ENCODE measurements at regions not wholly inside any gene's neighbourhood (a gene's known extent, or its start where the extent isn't known, plus 50 kb on each side); places are given as distances from the start of the nearest gene placed in this dataset.

GRCh38 chr16:73510852-73511251, 462.9 kb upstream of the ZFHX3 start:
- DNase-seq = no peak

- no peak for DNase-seq
Observed at GRCh38 chr16:73506568-73507056, 458.7 kb upstream of the ZFHX3 start.

- no peak for DNase-seq
Observed at GRCh38 chr16:73505577-73505976, 457.6 kb upstream of the ZFHX3 start.

- DNase-seq = no peak
Observed at GRCh38 chr16:73504591-73505575, 457.0 kb upstream of the ZFHX3 start.

GRCh38 chr16:73503093-73503492, 455.2 kb upstream of the ZFHX3 start:
- DNase-seq = no peak

- DNase-seq = no peak
Observed at GRCh38 chr16:73499276-73499675, 451.3 kb upstream of the ZFHX3 start.

GRCh38 chr16:73485880-73486279, 438.0 kb upstream of the ZFHX3 start:
- DNase-seq = no peak

- DNase-seq = no peak
Observed at GRCh38 chr16:73483934-73484711, 436.2 kb upstream of the ZFHX3 start.

GRCh38 chr16:73483076-73483791, 435.3 kb upstream of the ZFHX3 start:
- no peak for DNase-seq

GRCh38 chr16:73482310-73482709, 434.4 kb upstream of the ZFHX3 start:
- DNase-seq = no peak

GRCh38 chr16:73480381-73480780, 432.5 kb upstream of the ZFHX3 start:
- no peak for DNase-seq

GRCh38 chr16:73473713-73474112, 425.8 kb upstream of the ZFHX3 start:
- no peak for DNase-seq

GRCh38 chr16:73464834-73465233, 416.9 kb upstream of the ZFHX3 start:
- DNase-seq = no peak

- no peak for DNase-seq
Observed at GRCh38 chr16:73459586-73459985, 411.7 kb upstream of the ZFHX3 start.

- no peak for DNase-seq
Observed at GRCh38 chr16:73457851-73458250, 409.9 kb upstream of the ZFHX3 start.

GRCh38 chr16:73448970-73449369, 401.0 kb upstream of the ZFHX3 start:
- no peak for DNase-seq

GRCh38 chr16:73447846-73448245, 399.9 kb upstream of the ZFHX3 start:
- DNase-seq = no peak

GRCh38 chr16:73434621-73435020, 386.7 kb upstream of the ZFHX3 start:
- no peak for DNase-seq

- DNase-seq = no peak
Observed at GRCh38 chr16:73433731-73434307, 385.9 kb upstream of the ZFHX3 start.

- no peak for DNase-seq
Observed at GRCh38 chr16:73432850-73433730, 385.2 kb upstream of the ZFHX3 start.

GRCh38 chr16:73430138-73430537, 382.2 kb upstream of the ZFHX3 start:
- no peak for DNase-seq

- no peak for DNase-seq
Observed at GRCh38 chr16:73428121-73428520, 380.2 kb upstream of the ZFHX3 start.

Measured in inflammatory macrophage treated with lipopolysaccharide for 1 hour (primary cell).